ENCODE measurements at regions not wholly inside any gene's neighbourhood (a gene's known extent, or its start where the extent isn't known, plus 50 kb on each side); places are given as distances from the start of the nearest gene placed in this dataset.

DNA sequence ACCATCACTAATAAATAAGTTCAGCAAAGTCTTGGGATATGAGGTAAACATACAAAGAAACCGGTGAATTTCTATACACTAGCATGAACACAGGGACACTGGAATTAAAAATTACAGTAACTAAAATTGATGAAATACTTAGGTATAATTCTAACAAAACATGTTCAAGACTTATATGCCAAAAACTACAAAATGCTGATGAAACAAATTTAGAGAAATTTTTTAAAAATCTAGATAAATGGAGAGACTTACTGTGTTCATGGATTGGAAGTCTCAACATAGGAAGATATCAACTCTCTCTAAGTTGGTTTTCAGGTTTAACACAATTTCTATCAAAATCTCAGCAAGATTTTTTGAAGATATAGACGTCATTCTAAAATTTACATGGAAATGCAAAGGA, 128.8 kb upstream of the RET start:
- Mint-ChIP-seq H3K36me3 (ENCODE audit: low read depth) (0 out of 3 replicates have a peak, but pooled peaks cover 2% of the 10 kb centered on the region), H3K4me3 (no peak overlapping the region), H3K27ac (no peak overlapping the region), H3K4me1 (peaks cover 16% of the 10 kb centered on the region), H3K27me3 (ENCODE audit: insufficient read depth, low read depth, poor library complexity) (peaks cover 16% of the 10 kb centered on the region), H3K9me3 (peaks cover 9% of the 10 kb centered on the region; the same call in 2 of the 3 replicates)
- Histone ChIP-seq H3K4me3 (no peak overlapping the region), H3K9me2 (ENCODE audit: insufficient read depth) (no peaks in the 10 kb centered on the region), H4K20me1 (replicated peaks; ENCODE audit: insufficient read depth) (0 out of 2 replicates have a peak, but pooled peaks cover 2% of the 10 kb centered on the region), H3F3A (replicated peaks; ENCODE audit: low read depth) (no peaks in the 10 kb centered on the region; the same call in 1 of the 2 replicates), H3K27ac (ENCODE audit: low read depth) (no peak overlapping the region), H2AFZ (no peak overlapping the region), H3K4me1 (ENCODE audit: insufficient read depth) (peaks cover 4% of the 10 kb centered on the region; the same call in 1 of the 2 replicates), H3K79me2 (replicated peaks; ENCODE audit: insufficient read depth) (no peaks in the 10 kb centered on the region), H3K36me3 (ENCODE audit: insufficient read depth) (no peaks in the 10 kb centered on the region), H3K4me2 (no peak overlapping the region), H3K27me3 (ENCODE audit: insufficient read depth) (peaks cover 14% of the 10 kb centered on the region)
- ATAC-seq: no peak
- TF ChIP-seq, protein P1, sequence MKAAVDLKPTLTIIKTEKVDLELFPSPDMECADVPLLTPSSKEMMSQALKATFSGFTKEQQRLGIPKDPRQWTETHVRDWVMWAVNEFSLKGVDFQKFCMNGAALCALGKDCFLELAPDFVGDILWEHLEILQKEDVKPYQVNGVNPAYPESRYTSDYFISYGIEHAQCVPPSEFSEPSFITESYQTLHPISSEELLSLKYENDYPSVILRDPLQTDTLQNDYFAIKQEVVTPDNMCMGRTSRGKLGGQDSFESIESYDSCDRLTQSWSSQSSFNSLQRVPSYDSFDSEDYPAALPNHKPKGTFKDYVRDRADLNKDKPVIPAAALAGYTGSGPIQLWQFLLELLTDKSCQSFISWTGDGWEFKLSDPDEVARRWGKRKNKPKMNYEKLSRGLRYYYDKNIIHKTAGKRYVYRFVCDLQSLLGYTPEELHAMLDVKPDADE (IDR thresholded peaks at IDR 0.05): no peak
- TF ChIP-seq, protein P2, sequence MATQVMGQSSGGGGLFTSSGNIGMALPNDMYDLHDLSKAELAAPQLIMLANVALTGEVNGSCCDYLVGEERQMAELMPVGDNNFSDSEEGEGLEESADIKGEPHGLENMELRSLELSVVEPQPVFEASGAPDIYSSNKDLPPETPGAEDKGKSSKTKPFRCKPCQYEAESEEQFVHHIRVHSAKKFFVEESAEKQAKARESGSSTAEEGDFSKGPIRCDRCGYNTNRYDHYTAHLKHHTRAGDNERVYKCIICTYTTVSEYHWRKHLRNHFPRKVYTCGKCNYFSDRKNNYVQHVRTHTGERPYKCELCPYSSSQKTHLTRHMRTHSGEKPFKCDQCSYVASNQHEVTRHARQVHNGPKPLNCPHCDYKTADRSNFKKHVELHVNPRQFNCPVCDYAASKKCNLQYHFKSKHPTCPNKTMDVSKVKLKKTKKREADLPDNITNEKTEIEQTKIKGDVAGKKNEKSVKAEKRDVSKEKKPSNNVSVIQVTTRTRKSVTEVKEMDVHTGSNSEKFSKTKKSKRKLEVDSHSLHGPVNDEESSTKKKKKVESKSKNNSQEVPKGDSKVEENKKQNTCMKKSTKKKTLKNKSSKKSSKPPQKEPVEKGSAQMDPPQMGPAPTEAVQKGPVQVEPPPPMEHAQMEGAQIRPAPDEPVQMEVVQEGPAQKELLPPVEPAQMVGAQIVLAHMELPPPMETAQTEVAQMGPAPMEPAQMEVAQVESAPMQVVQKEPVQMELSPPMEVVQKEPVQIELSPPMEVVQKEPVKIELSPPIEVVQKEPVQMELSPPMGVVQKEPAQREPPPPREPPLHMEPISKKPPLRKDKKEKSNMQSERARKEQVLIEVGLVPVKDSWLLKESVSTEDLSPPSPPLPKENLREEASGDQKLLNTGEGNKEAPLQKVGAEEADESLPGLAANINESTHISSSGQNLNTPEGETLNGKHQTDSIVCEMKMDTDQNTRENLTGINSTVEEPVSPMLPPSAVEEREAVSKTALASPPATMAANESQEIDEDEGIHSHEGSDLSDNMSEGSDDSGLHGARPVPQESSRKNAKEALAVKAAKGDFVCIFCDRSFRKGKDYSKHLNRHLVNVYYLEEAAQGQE (IDR thresholded peaks at IDR 0.05; ENCODE audit: unreplicated experiment): no peak
- TF ChIP-seq ZNF331 (CRISPR knock-in tag; IDR thresholded peaks at IDR 0.05; ENCODE audit: low read depth) (no peak), ZNF114 (CRISPR knock-in tag; IDR thresholded peaks at IDR 0.05) (no peak), POLR2AphosphoS5 (IDR thresholded peaks at IDR 0.05; ENCODE audit: low read depth) (no peak), EZH2phosphoT487 (IDR thresholded peaks at IDR 0.05; ENCODE audit: unreplicated experiment) (no peak), CREB1 (CRISPR knock-in tag; IDR thresholded peaks at IDR 0.05; ENCODE audit: low read depth) (no peak), EZH2 (IDR thresholded peaks at IDR 0.05; ENCODE audit: low read depth, unreplicated experiment) (no peak), NANOG (IDR thresholded peaks at IDR 0.05; ENCODE audit: borderline replicate concordance) (no peak)
- TF ChIP-seq, protein P3, sequence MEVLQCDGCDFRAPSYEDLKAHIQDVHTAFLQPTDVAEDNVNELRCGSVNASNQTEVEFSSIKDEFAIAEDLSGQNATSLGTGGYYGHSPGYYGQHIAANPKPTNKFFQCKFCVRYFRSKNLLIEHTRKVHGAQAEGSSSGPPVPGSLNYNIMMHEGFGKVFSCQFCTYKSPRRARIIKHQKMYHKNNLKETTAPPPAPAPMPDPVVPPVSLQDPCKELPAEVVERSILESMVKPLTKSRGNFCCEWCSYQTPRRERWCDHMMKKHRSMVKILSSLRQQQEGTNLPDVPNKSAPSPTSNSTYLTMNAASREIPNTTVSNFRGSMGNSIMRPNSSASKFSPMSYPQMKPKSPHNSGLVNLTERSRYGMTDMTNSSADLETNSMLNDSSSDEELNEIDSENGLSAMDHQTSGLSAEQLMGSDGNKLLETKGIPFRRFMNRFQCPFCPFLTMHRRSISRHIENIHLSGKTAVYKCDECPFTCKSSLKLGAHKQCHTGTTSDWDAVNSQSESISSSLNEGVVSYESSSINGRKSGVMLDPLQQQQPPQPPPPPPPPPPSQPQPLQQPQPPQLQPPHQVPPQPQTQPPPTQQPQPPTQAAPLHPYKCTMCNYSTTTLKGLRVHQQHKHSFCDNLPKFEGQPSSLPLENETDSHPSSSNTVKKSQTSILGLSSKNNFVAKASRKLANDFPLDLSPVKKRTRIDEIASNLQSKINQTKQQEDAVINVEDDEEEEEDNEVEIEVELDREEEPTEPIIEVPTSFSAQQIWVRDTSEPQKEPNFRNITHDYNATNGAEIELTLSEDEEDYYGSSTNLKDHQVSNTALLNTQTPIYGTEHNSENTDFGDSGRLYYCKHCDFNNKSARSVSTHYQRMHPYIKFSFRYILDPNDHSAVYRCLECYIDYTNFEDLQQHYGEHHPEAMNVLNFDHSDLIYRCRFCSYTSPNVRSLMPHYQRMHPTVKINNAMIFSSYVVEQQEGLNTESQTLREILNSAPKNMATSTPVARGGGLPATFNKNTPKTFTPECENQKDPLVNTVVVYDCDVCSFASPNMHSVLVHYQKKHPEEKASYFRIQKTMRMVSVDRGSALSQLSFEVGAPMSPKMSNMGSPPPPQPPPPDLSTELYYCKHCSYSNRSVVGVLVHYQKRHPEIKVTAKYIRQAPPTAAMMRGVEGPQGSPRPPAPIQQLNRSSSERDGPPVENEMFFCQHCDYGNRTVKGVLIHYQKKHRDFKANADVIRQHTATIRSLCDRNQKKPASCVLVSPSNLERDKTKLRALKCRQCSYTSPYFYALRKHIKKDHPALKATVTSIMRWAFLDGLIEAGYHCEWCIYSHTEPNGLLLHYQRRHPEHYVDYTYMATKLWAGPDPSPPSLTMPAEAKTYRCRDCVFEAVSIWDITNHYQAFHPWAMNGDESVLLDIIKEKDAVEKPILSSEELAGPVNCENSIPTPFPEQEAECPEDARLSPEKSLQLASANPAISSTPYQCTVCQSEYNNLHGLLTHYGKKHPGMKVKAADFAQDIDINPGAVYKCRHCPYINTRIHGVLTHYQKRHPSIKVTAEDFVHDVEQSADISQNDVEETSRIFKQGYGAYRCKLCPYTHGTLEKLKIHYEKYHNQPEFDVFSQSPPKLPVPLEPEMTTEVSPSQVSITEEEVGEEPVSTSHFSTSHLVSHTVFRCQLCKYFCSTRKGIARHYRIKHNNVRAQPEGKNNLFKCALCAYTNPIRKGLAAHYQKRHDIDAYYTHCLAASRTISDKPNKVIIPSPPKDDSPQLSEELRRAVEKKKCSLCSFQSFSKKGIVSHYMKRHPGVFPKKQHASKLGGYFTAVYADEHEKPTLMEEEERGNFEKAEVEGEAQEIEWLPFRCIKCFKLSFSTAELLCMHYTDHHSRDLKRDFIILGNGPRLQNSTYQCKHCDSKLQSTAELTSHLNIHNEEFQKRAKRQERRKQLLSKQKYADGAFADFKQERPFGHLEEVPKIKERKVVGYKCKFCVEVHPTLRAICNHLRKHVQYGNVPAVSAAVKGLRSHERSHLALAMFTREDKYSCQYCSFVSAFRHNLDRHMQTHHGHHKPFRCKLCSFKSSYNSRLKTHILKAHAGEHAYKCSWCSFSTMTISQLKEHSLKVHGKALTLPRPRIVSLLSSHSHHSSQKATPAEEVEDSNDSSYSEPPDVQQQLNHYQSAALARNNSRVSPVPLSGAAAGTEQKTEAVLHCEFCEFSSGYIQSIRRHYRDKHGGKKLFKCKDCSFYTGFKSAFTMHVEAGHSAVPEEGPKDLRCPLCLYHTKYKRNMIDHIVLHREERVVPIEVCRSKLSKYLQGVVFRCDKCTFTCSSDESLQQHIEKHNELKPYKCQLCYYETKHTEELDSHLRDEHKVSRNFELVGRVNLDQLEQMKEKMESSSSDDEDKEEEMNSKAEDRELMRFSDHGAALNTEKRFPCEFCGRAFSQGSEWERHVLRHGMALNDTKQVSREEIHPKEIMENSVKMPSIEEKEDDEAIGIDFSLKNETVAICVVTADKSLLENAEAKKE (CRISPR knock-in tag; IDR thresholded peaks at IDR 0.05): no peak
- TF ChIP-seq, protein P4, sequence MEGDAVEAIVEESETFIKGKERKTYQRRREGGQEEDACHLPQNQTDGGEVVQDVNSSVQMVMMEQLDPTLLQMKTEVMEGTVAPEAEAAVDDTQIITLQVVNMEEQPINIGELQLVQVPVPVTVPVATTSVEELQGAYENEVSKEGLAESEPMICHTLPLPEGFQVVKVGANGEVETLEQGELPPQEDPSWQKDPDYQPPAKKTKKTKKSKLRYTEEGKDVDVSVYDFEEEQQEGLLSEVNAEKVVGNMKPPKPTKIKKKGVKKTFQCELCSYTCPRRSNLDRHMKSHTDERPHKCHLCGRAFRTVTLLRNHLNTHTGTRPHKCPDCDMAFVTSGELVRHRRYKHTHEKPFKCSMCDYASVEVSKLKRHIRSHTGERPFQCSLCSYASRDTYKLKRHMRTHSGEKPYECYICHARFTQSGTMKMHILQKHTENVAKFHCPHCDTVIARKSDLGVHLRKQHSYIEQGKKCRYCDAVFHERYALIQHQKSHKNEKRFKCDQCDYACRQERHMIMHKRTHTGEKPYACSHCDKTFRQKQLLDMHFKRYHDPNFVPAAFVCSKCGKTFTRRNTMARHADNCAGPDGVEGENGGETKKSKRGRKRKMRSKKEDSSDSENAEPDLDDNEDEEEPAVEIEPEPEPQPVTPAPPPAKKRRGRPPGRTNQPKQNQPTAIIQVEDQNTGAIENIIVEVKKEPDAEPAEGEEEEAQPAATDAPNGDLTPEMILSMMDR (conservative IDR thresholded peaks at IDR 0.05; ENCODE audit: low read depth in 2 of 2): no peak
- DNase-seq (ENCODE audit: low spot score): no peak
